ENCODE measurements at regions not wholly inside any gene's neighbourhood (a gene's known extent, or its start where the extent isn't known, plus 50 kb on each side); places are given as distances from the start of the nearest gene placed in this dataset.

GRCh38 chr4:178288462-178288861 lies 846.2 kb upstream of the AGA start:
- no peak for DNase-seq (ENCODE audit: low spot score)

DNA sequence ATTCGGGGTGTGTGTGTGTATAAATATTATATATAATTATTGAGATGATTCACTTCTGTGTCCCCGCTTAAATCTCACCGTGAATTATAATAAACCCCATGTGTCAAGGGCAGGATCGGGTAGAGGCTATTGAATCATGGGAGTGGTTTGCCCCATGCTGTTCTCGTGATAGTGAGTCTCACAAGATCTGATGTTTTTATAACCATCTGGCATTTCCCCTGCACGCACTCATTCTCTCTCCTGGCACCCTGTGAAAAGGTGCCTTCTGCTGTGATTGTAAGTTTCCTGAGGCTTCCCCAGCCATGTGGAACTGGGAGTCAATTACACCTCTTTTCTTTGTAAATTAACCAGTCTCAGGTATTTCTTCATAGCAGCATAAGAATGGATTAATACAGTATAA lies 851.4 kb upstream of the AGA start:
- DNase-seq (ENCODE audit: low spot score) = no peak

DNA sequence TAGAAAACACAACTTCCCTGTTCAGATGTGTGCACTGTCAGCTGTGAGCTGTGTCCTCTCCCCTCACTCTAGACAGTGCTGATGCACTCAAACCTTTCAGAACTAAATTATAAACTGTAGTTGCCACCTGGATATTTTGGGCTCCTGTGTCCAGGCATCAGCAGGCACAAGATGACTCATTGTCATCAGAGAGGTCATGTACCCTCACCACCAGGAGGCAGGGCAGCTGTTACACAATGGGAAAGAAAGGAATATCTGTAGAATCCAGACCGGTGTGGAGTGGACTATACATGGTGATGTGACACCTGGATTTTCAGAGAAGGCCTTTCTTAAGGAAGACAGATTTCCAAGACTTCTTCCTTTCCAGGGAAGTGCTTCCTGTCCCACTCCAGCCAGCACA lies 854.4 kb upstream of the AGA start:
- DNase-seq (ENCODE audit: low spot score) = peak; percentile 5

- DNase-seq (ENCODE audit: low spot score) = no peak
These were observed 864.3 kb upstream of the AGA start for GRCh38 chr4:178306565-178306964.

GRCh38 chr4:178309890-178310289 lies 867.7 kb upstream of the AGA start:
- peak; percentile 20 for DNase-seq (ENCODE audit: low spot score)

DNA sequence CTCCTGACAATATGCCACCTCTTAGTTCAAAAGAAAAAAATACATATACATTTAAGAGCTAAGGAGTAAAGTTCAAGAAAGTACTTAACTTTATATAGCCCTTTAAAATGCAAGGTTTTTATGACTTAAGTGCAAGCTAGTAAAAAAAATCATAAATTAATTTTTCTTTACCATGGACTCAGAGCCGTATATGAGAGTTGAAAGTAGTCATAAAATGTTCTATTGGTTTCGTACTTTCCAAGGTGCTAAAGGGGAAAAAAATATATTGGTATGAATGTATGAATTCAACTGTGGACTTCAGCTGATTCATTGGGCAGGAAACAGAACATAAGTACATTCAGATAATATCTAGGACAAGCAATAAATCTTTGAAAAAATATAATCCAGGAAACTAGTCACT lies 869.8 kb upstream of the AGA start:
- no peak for DNase-seq (ENCODE audit: low spot score)

GRCh38 chr4:178314287-178314686 lies 872.0 kb upstream of the AGA start:
- DNase-seq (ENCODE audit: low spot score) = no peak

- DNase-seq (ENCODE audit: low spot score) = no peak
These were observed 874.0 kb upstream of the AGA start for GRCh38 chr4:178316211-178316610.

DNA sequence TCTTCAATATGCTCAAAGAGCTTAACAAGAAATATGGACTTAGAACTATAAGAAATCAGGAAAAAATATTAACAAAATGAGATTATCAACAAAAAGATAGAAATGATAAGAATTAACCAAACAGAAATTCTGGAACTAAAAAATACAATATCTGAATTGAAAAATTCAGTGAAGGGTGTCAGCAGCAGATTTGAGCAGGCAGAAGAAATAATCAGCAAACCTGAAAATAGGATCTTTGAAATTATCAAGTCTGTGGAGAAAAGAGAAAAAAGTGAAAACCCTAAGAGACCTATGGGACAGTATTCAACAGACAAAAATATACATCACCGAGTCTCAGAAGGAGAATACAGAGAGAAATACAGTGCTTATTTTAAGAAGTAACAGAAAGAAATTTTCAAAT lies 877.8 kb upstream of the AGA start:
- DNase-seq (ENCODE audit: low spot score) = no peak

GRCh38 chr4:178322524-178323183 lies 880.4 kb upstream of the AGA start:
- DNase-seq (ENCODE audit: low spot score) = no peak

DNA sequence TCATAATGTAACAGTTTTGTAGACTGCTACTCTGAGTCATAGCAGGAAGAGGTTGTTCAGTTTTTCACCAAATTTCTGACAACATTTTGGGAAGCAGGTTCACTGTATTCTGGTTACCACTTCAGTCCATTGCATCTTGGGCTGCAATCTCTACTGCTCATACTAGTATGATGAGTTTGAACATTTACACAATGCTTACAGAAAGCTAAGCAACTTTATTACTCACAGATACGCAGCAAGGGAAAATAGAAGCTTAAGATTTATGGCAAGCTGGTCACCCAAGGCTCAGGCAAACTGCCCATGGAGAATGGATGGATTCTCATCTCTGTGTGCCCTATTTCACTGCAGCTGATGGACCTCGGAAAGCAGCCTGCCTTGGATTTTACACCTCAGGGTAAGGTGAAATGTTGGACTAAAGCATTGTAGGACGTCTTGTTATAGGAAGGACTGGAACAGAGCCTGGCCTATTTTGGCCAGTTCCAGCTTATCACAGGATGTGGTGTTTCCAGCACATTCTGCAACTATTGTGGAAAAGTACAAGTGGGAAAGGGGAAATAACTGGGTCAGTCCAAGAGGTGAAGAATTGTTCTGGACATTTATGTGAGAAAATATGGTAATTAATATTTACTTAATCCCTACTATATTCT lies 887.1 kb upstream of the AGA start:
- DNase-seq (ENCODE audit: low spot score) = no peak

DNA sequence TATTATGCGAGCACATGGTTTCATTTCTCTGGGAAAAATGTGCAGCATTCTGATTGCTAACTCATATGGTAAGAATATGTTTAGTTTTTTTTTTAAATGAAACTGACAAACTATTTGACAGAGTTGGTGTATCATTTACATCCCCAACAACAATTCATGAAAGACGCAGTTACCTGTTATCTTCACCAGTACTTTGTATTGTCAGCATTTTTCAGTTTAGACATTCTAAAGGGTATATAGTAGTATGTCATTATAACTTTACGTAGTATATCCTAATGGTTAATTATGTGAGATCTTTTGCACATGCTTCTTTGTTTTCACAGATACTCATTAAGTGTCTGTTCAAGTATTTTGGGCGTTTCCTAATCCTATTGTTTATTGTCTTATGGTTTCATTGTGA lies 891.1 kb upstream of the AGA start:
- no peak for DNase-seq (ENCODE audit: low spot score)

DNA sequence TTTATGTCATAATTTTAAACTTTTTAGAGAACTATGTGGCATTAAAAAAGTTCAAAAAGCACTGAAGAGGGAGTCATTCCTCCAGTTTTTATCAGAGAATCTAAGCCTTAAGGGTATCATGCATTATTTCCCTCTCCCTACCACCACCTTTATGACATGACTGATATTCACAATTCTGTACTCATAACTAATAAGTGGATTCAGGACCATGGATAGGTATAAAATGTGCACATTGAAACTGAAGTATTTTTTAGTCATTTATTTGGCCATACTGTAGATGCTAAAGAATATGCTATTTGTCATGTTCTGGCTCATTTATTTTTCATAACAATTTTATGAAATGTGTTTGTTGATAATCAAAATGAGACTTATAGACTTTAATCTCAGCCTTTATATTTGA lies 897.5 kb upstream of the AGA start:
- DNase-seq (ENCODE audit: low spot score) = peak; percentile 21

- DNase-seq (ENCODE audit: low spot score) = no peak
These were observed 898.2 kb upstream of the AGA start for GRCh38 chr4:178340468-178340867.

DNA sequence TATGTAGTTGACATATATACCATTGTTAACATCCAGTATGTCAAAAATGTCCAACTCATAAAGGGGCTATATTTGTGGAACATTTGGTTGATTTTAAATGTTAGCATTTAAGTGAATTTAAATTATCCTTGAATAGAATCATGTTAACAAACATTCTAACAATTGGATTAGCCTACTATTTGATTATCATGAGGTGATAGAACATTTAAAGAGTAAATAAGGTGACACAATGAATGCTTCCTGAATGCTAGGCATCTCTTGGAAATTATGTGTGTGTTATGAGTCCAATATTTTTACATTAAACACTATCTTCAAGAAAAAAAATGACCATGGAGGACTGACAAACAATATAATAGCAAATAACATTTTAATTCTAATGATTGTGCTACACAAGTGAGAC lies 901.9 kb upstream of the AGA start:
- DNase-seq (ENCODE audit: low spot score) = no peak

DNA sequence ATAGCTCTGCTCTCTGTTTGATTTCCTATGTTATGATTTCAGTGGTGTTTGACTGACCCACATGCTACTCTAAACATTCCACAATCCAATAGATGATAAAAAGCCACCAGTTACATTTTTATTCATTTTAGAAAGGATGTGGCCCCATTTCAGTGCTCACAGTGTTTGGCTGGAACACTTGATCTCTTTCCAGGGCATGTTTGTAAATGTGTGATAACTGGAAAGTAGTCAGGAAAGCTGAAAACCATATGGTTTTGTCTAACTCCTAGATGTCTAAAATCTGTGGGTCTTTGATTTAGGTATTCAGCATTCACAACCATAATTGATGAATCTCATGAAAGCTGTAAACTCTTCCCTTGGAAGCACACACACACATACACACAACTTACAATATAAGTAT lies 904.9 kb upstream of the AGA start:
- no peak for DNase-seq (ENCODE audit: low spot score)

DNA sequence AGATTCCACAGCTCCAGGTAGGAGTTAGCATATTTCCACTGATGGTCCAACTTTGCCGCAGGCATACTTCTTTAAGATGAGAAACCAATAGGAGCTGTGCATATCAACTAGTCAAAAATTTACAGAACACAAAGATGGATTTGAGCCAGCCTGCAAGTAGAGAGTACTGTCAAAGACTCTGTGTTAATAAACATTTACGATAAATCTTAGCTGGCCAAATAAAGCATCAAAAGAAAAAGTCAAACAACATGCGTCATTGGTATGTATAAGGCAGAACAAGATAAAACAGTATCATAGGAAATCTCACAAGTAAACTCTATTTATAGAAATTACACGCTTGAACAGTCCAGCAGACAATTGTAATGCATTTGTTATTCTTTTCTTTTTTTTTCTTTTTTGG lies 907.4 kb upstream of the AGA start:
- no peak for DNase-seq (ENCODE audit: low spot score)

DNA sequence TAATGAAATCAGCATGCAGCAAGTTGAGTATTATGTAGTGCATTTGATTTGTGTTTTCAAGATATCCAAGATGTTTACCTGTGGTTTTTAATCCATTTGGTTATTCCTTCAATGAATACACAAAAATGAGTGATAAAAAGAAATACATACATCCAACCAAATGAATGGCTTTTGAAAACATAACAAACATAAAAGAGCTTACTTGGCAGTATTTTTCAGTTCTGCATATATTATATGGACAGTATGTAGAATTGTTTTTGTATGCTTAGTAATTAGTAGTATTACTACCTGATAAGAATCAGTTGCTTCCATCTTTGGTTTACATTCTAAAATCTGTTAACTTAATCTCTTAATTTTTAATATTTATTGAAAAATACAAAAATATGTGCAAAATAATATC lies 908.9 kb upstream of the AGA start:
- DNase-seq (ENCODE audit: low spot score) = no peak

- no peak for DNase-seq (ENCODE audit: low spot score)
These were observed 914.5 kb upstream of the AGA start for GRCh38 chr4:178356725-178357124.

DNA sequence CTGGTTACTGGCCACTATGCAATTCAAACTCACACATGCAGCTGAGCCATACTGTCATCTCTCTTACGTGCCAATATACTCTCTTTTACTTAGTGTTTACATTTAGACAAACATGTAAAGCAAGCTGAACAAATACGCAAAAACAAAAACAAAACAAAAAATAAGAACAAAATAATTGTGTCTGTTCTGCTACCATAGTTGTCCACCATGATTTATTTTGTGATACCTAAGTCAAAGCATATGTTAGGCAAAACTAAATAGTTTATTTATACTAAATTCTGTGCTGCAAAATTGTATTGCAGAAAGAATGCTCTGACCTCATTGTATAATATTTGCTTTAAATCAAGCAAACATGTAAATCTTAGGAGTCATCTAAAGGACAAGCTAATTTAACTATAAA lies 943.2 kb upstream of the AGA start:
- DNase-seq (ENCODE audit: low spot score) = no peak

DNA sequence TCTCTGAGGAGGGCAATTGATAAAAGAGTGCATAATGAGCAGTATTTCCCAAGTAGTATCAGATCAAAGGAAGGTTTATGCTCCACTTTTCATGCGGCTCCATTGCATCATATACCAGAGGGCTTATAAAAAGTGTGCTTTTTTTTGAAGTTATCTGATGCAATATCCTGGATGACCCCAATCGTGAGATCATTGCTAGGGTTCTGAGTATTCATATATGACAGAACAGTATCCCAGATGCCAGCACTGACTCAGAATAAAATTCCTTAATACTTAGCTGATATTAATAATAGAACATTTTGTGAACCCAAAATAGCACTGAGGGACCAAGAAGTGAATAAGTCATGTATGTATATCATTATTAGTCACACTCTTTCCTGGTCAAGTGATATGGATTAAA lies 945.5 kb upstream of the AGA start:
- DNase-seq (ENCODE audit: low spot score) = peak; percentile 27

- peak; percentile 20 for DNase-seq (ENCODE audit: low spot score)
These were observed 953.6 kb upstream of the AGA start for GRCh38 chr4:178395798-178396197.

GRCh38 chr4:178412455-178412854 lies 970.2 kb upstream of the AGA start:
- no peak for DNase-seq (ENCODE audit: low spot score)

DNA sequence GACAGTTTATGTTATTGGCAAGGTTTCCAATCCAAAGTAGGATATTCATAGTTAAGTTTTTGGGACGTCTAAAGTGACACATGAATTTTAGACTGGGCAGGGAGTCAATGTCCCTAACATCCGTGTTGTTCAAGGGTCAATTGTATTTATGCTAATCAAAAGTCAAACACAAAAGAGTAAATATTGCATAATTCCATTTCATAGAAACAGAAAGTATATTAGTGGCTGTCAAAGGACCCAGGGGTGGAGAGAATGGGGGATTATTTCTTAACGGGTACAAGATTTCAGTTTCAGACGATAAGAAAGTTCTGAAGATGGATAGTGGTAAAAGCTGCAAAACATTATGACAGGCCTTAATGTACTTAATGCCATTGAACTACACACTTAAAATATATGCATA lies 971.8 kb upstream of the AGA start:
- no peak for DNase-seq (ENCODE audit: low spot score)

All from RKO (cell line).